ENCODE measurements at regions not wholly inside any gene's neighbourhood (a gene's known extent, or its start where the extent isn't known, plus 50 kb on each side); places are given as distances from the start of the nearest gene placed in this dataset.

- TF ChIP-seq POLR2A (IDR thresholded peaks at IDR 0.05) (no peak), CTCF (IDR thresholded peaks at IDR 0.05) (no peak), POLR2AphosphoS5 (IDR thresholded peaks at IDR 0.05) (no peak)
Observed at GRCh38 chr2:892892-893291, 57.8 kb upstream of the SNTG2 start.

Measured in prostate gland (tissue), 2 donors.